Peyer's patch (tissue), 4 donors: ENCODE measurements at regions not wholly inside any gene's neighbourhood (a gene's known extent, or its start where the extent isn't known, plus 50 kb on each side); places are given as distances from the start of the nearest gene placed in this dataset.

Experiments used
- DNase-seq, 3 donors: peaks; one replicate each; pipeline ENCODE4 v3.0.0-alpha.2; 2017 to 2019
- H3K27ac ChIP-seq, 4 donors: fragments of 200-600 bp; sonication (generic); one replicate each; pipeline ENCODE4 v1.5.1; 2016 to 2019
- H3K27me3 ChIP-seq, 2 donors: fragments of 200-600 bp; sonication (generic); one replicate each; pipeline ENCODE4 v1.5.1; 2019
- H3K36me3 ChIP-seq, 3 donors: fragments of 200-600 bp; sonication (generic); one replicate each; pipeline ENCODE4 v1.5.1; 2016 to 2019
- H3K4me1 ChIP-seq, 4 donors: fragments of 200-600 bp; sonication (generic); one replicate each; pipeline ENCODE4 v1.5.1; 2016 to 2019
- H3K4me3 ChIP-seq, 4 donors: fragments of 200-600 bp; sonication (generic); 1 replicate in 3 of 4; 2 replicates in 1 of 4; pipeline ENCODE4 v1.5.1; 2016 to 2019; ENCODE audit warnings: mild to moderate bottlenecking in 1 of 4
- H3K9me3 ChIP-seq, 4 donors: fragments of 200-600 bp; sonication (generic); one replicate each; pipeline ENCODE4 v1.5.1; 2016 to 2019; ENCODE audit warnings: mild to moderate bottlenecking in 1 of 4
- CTCF ChIP-seq, 6 experiments: fragments of 450-650 bp in 4 of 6; fragments of 200-600 bp in 2 of 6; sonication (generic) in 1 of 6; IDR thresholded peaks; one replicate each; pipeline ENCODE4 v1.5.1; 2017 to 2019; ENCODE audit warnings: antibody characterized with exemption in 6 of 6, mild to moderate bottlenecking in 3 of 6, moderate library complexity in 1 of 6
- POLR2A ChIP-seq, 2 donors: fragments of 450-650 bp; IDR thresholded peaks; one replicate each; pipeline ENCODE4 v1.5.1; 2017; ENCODE audit warnings: antibody characterized with exemption in 2 of 2, mild to moderate bottlenecking in 2 of 2, moderate library complexity in 2 of 2

DNA sequence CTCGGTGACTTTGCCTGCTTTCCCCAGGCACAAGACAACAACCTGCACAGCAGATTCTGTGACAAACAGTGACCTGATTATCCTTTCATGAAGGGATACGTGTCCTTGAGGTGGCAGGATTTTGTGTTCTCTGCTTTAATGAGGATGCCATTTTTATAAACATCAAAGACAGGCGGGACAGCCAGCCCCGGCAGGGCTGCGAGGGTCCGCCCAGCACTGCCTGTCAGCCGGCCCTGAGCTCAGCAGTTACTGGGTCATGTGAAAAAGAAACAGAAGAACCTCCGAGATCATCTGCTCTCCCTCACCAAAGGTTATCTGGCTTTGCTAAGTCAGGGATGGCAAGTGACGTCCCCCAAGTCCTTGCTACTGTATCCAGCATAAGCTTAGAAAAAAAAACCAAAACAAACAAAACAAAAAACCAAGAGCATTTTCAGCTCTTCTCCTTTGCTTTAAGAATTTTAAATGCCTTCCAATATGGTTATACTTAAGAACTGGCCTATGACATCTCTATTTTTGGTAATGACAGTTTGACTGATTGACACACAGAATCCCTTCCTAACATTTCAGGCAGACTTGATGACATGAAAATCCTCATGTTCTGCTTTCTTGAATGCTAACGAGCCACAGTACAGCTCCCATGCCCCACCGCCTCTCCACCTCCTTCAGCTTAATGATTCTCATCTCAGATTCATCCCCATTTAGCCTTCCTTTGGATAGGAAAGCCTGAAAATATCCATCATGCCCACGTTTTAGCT lies 666.6 kb upstream of the ARGLU1 start:
- H3K4me3 ChIP-seq, result no peak overlapping the region
- H3K9me3 ChIP-seq, result no peaks in the 10 kb centered on the region
- no peak overlapping the region for H3K27ac ChIP-seq
- no peaks in the 10 kb centered on the region for H3K27me3 ChIP-seq
- H3K4me1 ChIP-seq, result no peaks in the 10 kb centered on the region
- no peak for TF ChIP-seq POLR2A (IDR thresholded peaks at IDR 0.05)
- TF ChIP-seq CTCF (IDR thresholded peaks at IDR 0.05), result no peak
- DNase-seq, result no peak
- no peaks in the 10 kb centered on the region for H3K36me3 ChIP-seq

DNA sequence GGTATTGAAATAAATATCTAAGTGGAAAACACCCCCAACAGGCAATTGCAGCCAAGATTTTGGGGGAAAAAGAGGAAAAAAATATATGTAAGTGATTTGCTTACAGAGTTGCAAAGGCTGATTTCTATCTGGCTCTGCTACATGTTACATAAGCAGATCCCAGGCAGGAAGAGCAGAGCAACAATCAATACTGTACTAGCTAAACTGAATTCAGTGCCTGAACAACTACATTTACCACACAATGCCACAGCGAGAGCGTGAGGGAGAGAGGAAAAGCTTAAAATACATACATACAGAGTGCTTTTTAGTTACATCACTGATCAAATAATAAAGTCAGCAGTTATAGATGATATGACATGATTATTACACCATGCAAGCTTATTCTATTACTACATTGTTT lies 665.6 kb upstream of the ARGLU1 start:
- no peak for DNase-seq
- no peaks in the 10 kb centered on the region for H3K36me3 ChIP-seq
- H3K9me3 ChIP-seq, result no peaks in the 10 kb centered on the region
- H3K4me3 ChIP-seq, result no peak overlapping the region
- no peak overlapping the region for H3K27ac ChIP-seq
- no peak for TF ChIP-seq CTCF (IDR thresholded peaks at IDR 0.05)
- TF ChIP-seq POLR2A (IDR thresholded peaks at IDR 0.05), result no peak
- H3K4me1 ChIP-seq, result no peaks in the 10 kb centered on the region
- H3K27me3 ChIP-seq, result no peaks in the 10 kb centered on the region

GRCh38 chr13:107231944-107232343 lies 664.0 kb upstream of the ARGLU1 start:
- no peak overlapping the region for H3K27ac ChIP-seq
- DNase-seq, result no peak
- no peaks in the 10 kb centered on the region for H3K36me3 ChIP-seq
- H3K27me3 ChIP-seq, result no peaks in the 10 kb centered on the region
- H3K4me1 ChIP-seq, result no peaks in the 10 kb centered on the region
- no peaks in the 10 kb centered on the region for H3K9me3 ChIP-seq
- H3K4me3 ChIP-seq, result no peak overlapping the region
- TF ChIP-seq CTCF (IDR thresholded peaks at IDR 0.05) (no peak), POLR2A (IDR thresholded peaks at IDR 0.05) (no peak)

GRCh38 chr13:107223867-107224266 lies 655.9 kb upstream of the ARGLU1 start:
- TF ChIP-seq CTCF (IDR thresholded peaks at IDR 0.05), result no peak
- no peak for TF ChIP-seq POLR2A (IDR thresholded peaks at IDR 0.05)
- Histone ChIP-seq H3K9me3 (no peaks in the 10 kb centered on the region), H3K27me3 (no peaks in the 10 kb centered on the region), H3K27ac (no peak overlapping the region), H3K4me1 (no peaks in the 10 kb centered on the region), H3K36me3 (no peaks in the 10 kb centered on the region), H3K4me3 (no peak overlapping the region)
- DNase-seq, result no peak

GRCh38 chr13:107222597-107222996 lies 654.7 kb upstream of the ARGLU1 start:
- no peak for TF ChIP-seq POLR2A (IDR thresholded peaks at IDR 0.05)
- no peak for TF ChIP-seq CTCF (IDR thresholded peaks at IDR 0.05)
- Histone ChIP-seq H3K4me1 (no peaks in the 10 kb centered on the region), H3K9me3 (no peaks in the 10 kb centered on the region), H3K36me3 (no peaks in the 10 kb centered on the region), H3K27me3 (no peaks in the 10 kb centered on the region), H3K4me3 (no peak overlapping the region), H3K27ac (no peak overlapping the region)
- DNase-seq, result no peak

DNA sequence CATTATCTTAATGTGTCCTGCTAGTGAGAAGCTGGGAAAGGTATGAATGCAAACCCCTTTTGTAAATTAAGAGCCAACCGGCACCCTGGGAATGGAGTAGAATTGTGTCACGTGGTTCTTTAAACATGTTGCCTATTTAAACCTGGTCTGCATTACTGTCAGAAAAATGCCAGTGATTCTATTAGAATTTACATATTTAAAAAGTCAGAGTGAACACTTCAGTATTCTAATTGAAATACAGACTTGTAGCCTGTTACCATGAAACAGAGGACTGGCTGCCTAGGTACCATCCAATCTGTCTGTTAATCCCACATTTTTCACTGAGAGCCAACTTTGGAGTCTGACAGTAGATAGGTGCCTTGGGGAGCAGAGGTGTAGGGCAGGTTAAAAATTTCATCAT lies 652.3 kb upstream of the ARGLU1 start:
- no peak overlapping the region for H3K4me3 ChIP-seq
- DNase-seq, result no peak
- no peaks in the 10 kb centered on the region for H3K4me1 ChIP-seq
- H3K36me3 ChIP-seq, result no peaks in the 10 kb centered on the region
- no peak overlapping the region for H3K27ac ChIP-seq
- H3K27me3 ChIP-seq, result no peaks in the 10 kb centered on the region
- no peaks in the 10 kb centered on the region for H3K9me3 ChIP-seq
- TF ChIP-seq CTCF (IDR thresholded peaks at IDR 0.05), result no peak
- TF ChIP-seq POLR2A (IDR thresholded peaks at IDR 0.05), result no peak
